ENCODE measurements at regions not wholly inside any gene's neighbourhood (a gene's known extent, or its start where the extent isn't known, plus 50 kb on each side); places are given as distances from the start of the nearest gene placed in this dataset.
"Not testable (repeated sequence)": the region's sequence is repeated elsewhere in the genome, so short reads cannot be mapped to it uniquely, and the experiment has no call there.

GRCh38 chr5:58308384-58308783 is 151.5 kb downstream of the PLK2 start:
- POLR2A ChIA-PET; H3K4me3 ChIP-seq (ENCODE audit: control insufficient read depth in 1 of 7, extremely low read depth in 1 of 7, insufficient read depth in 4 of 7, low read depth in 2 of 7, low read length in 6 of 7); DNase-seq; H3K27ac ChIP-seq (ENCODE audit: insufficient read depth in 1 of 2, low read depth in 1 of 2, low read length in 2 of 2, poor library complexity in 1 of 2, severe bottlenecking in 2 of 2); CTCF ChIA-PET; H3K27me3 ChIP-seq (replicated peaks in 2 of 5; ENCODE audit: control insufficient read depth in 4 of 5, insufficient read depth in 5 of 5, low read length in 4 of 5); H3K4me1 ChIP-seq (ENCODE audit: control extremely low read depth in 1 of 4, control insufficient read depth in 4 of 4, insufficient read depth in 4 of 4, low read length in 3 of 4); H3K9me3 ChIP-seq (ENCODE audit: control extremely low read depth in 1 of 5, control insufficient read depth in 4 of 5, insufficient read depth in 2 of 5, low read depth in 1 of 5, low read length in 4 of 5); H3K36me3 ChIP-seq (ENCODE audit: control insufficient read depth in 4 of 4, insufficient read depth in 4 of 4, low read length in 3 of 4): not testable (repeated sequence)
- WGBS (ENCODE audit: insufficient coverage) = no CpG with 5 or more reads among the region's 2 CpGs

GRCh38 chr5:58300346-58300895 is 159.5 kb downstream of the PLK2 start:
- ChIA-PET CTCF (no interaction called here), POLR2A (no interaction called here)

GRCh38 chr5:58299256-58299655 is 160.6 kb downstream of the PLK2 start:
- ChIA-PET CTCF (no interaction called here), POLR2A (no interaction called here)
- Histone ChIP-seq H3K27me3 (replicated peaks in 2 of 5; ENCODE audit: control insufficient read depth in 4 of 5, insufficient read depth in 5 of 5, low read length in 4 of 5) (no peaks in the 10 kb centered on the region), H3K4me1 (ENCODE audit: control extremely low read depth in 1 of 4, control insufficient read depth in 4 of 4, insufficient read depth in 4 of 4, low read length in 3 of 4) (peaks cover 0 to 16% (median 13%) of the 10 kb centered on the region in 4 experiments), H3K36me3 (ENCODE audit: control insufficient read depth in 4 of 4, insufficient read depth in 4 of 4, low read length in 3 of 4) (no peaks in the 10 kb centered on the region), H3K4me3 (ENCODE audit: control insufficient read depth in 1 of 7, extremely low read depth in 1 of 7, insufficient read depth in 4 of 7, low read depth in 2 of 7, low read length in 6 of 7) (no peak overlapping the region), H3K9me3 (ENCODE audit: control extremely low read depth in 1 of 5, control insufficient read depth in 4 of 5, insufficient read depth in 2 of 5, low read depth in 1 of 5, low read length in 4 of 5) (no peaks in the 10 kb centered on the region), H3K27ac (ENCODE audit: insufficient read depth in 1 of 2, low read depth in 1 of 2, low read length in 2 of 2, poor library complexity in 1 of 2, severe bottlenecking in 2 of 2) (no peak overlapping the region)
- DNase-seq = no peak

More at GRCh38 chr5:58300346-58300895, 159.5 kb downstream of the PLK2 start:
- H3K36me3 ChIP-seq (ENCODE audit: control insufficient read depth in 4 of 4, insufficient read depth in 4 of 4, low read length in 3 of 4) = no peaks in the 10 kb centered on the region
- H3K27ac ChIP-seq (ENCODE audit: insufficient read depth in 1 of 2, low read depth in 1 of 2, low read length in 2 of 2, poor library complexity in 1 of 2, severe bottlenecking in 2 of 2) = no peak overlapping the region
- H3K9me3 ChIP-seq (ENCODE audit: control extremely low read depth in 1 of 5, control insufficient read depth in 4 of 5, insufficient read depth in 2 of 5, low read depth in 1 of 5, low read length in 4 of 5) = no peaks in the 10 kb centered on the region
- no peaks in the 10 kb centered on the region for H3K27me3 ChIP-seq (replicated peaks in 2 of 5; ENCODE audit: control insufficient read depth in 4 of 5, insufficient read depth in 5 of 5, low read length in 4 of 5)
- no peak overlapping the region for H3K4me3 ChIP-seq (ENCODE audit: control insufficient read depth in 1 of 7, extremely low read depth in 1 of 7, insufficient read depth in 4 of 7, low read depth in 2 of 7, low read length in 6 of 7)
- no CpG with 5 or more reads among the region's 2 CpGs for WGBS (ENCODE audit: insufficient coverage)
- peaks cover 0 to 5% (median 4%) of the 10 kb centered on the region in 4 experiments for H3K4me1 ChIP-seq (ENCODE audit: control extremely low read depth in 1 of 4, control insufficient read depth in 4 of 4, insufficient read depth in 4 of 4, low read length in 3 of 4)
- peak in 1 of 3 donors; percentile 17 for DNase-seq

- H3K4me1 ChIP-seq (ENCODE audit: control extremely low read depth in 1 of 4, control insufficient read depth in 4 of 4, insufficient read depth in 4 of 4, low read length in 3 of 4) = peaks cover 0 to 16% (median 13%) of the 10 kb centered on the region in 4 experiments
- DNase-seq = peak; percentile 59 to 95 (median 89)
- peak overlapping the region; percentile 10 to 23 for H3K27ac ChIP-seq (ENCODE audit: insufficient read depth in 1 of 2, low read depth in 1 of 2, low read length in 2 of 2, poor library complexity in 1 of 2, severe bottlenecking in 2 of 2)
- no peaks in the 10 kb centered on the region for H3K27me3 ChIP-seq (replicated peaks in 2 of 5; ENCODE audit: control insufficient read depth in 4 of 5, insufficient read depth in 5 of 5, low read length in 4 of 5)
- H3K9me3 ChIP-seq (ENCODE audit: control extremely low read depth in 1 of 5, control insufficient read depth in 4 of 5, insufficient read depth in 2 of 5, low read depth in 1 of 5, low read length in 4 of 5) = no peaks in the 10 kb centered on the region
- WGBS (ENCODE audit: insufficient coverage) = no CpG with 5 or more reads among the region's 1 CpG
- no peaks in the 10 kb centered on the region for H3K36me3 ChIP-seq (ENCODE audit: control insufficient read depth in 4 of 4, insufficient read depth in 4 of 4, low read length in 3 of 4)
- ChIA-PET POLR2A (interaction anchor here (0.7 kb wide), 1 partner anchor 9 kb away, joined by 3 read pairs; no protein-coding TSS in a partner anchor), CTCF (interaction anchor here (1.3 to 2.2 kb wide), 2 partner anchors 10 to 18 kb away, joined by 3 to 6 read pairs; no protein-coding TSS in a partner anchor)
- no peak overlapping the region for H3K4me3 ChIP-seq (ENCODE audit: control insufficient read depth in 1 of 7, extremely low read depth in 1 of 7, insufficient read depth in 4 of 7, low read depth in 2 of 7, low read length in 6 of 7)
Observed at GRCh38 chr5:58294598-58295305, 165.1 kb downstream of the PLK2 start.

GRCh38 chr5:58288275-58288674 is 171.6 kb downstream of the PLK2 start:
- H3K4me1 ChIP-seq (ENCODE audit: control extremely low read depth in 1 of 4, control insufficient read depth in 4 of 4, insufficient read depth in 4 of 4, low read length in 3 of 4); H3K4me3 ChIP-seq (ENCODE audit: control insufficient read depth in 1 of 7, extremely low read depth in 1 of 7, insufficient read depth in 4 of 7, low read depth in 2 of 7, low read length in 6 of 7); H3K36me3 ChIP-seq (ENCODE audit: control insufficient read depth in 4 of 4, insufficient read depth in 4 of 4, low read length in 3 of 4); POLR2A ChIA-PET; CTCF ChIA-PET; H3K9me3 ChIP-seq (ENCODE audit: control extremely low read depth in 1 of 5, control insufficient read depth in 4 of 5, insufficient read depth in 2 of 5, low read depth in 1 of 5, low read length in 4 of 5); H3K27me3 ChIP-seq (replicated peaks in 2 of 5; ENCODE audit: control insufficient read depth in 4 of 5, insufficient read depth in 5 of 5, low read length in 4 of 5); H3K27ac ChIP-seq (ENCODE audit: insufficient read depth in 1 of 2, low read depth in 1 of 2, low read length in 2 of 2, poor library complexity in 1 of 2, severe bottlenecking in 2 of 2); DNase-seq: not testable (repeated sequence)
- 99% methylated on average over 9 of the region's 10 CpGs for WGBS (ENCODE audit: insufficient coverage)

GRCh38 chr5:58286741-58287140 is 173.1 kb downstream of the PLK2 start:
- Histone ChIP-seq H3K27me3 (replicated peaks in 2 of 5; ENCODE audit: control insufficient read depth in 4 of 5, insufficient read depth in 5 of 5, low read length in 4 of 5) (no peaks in the 10 kb centered on the region), H3K4me1 (ENCODE audit: control extremely low read depth in 1 of 4, control insufficient read depth in 4 of 4, insufficient read depth in 4 of 4, low read length in 3 of 4) (peaks cover 0 to 4% (median 1%) of the 10 kb centered on the region in 4 experiments), H3K36me3 (ENCODE audit: control insufficient read depth in 4 of 4, insufficient read depth in 4 of 4, low read length in 3 of 4) (no peaks in the 10 kb centered on the region), H3K4me3 (ENCODE audit: control insufficient read depth in 1 of 7, extremely low read depth in 1 of 7, insufficient read depth in 4 of 7, low read depth in 2 of 7, low read length in 6 of 7) (no peak overlapping the region), H3K9me3 (ENCODE audit: control extremely low read depth in 1 of 5, control insufficient read depth in 4 of 5, insufficient read depth in 2 of 5, low read depth in 1 of 5, low read length in 4 of 5) (peaks cover 0 to 1% (median 0%) of the 10 kb centered on the region in 5 experiments), H3K27ac (ENCODE audit: insufficient read depth in 1 of 2, low read depth in 1 of 2, low read length in 2 of 2, poor library complexity in 1 of 2, severe bottlenecking in 2 of 2) (no peak overlapping the region)
- ChIA-PET POLR2A (no interaction called here), CTCF (no interaction called here)
- DNase-seq = no peak
- WGBS (ENCODE audit: insufficient coverage) = no CpG with 5 or more reads among the region's 1 CpG

- peaks cover 0 to 1% (median 0%) of the 10 kb centered on the region in 5 experiments for H3K9me3 ChIP-seq (ENCODE audit: control extremely low read depth in 1 of 5, control insufficient read depth in 4 of 5, insufficient read depth in 2 of 5, low read depth in 1 of 5, low read length in 4 of 5)
- no peaks in the 10 kb centered on the region for H3K27me3 ChIP-seq (replicated peaks in 2 of 5; ENCODE audit: control insufficient read depth in 4 of 5, insufficient read depth in 5 of 5, low read length in 4 of 5)
- no peak overlapping the region for H3K4me3 ChIP-seq (ENCODE audit: control insufficient read depth in 1 of 7, extremely low read depth in 1 of 7, insufficient read depth in 4 of 7, low read depth in 2 of 7, low read length in 6 of 7)
- ChIA-PET CTCF (interaction anchor here (1.9 kb wide), 1 partner anchor 9 kb away, joined by 6 read pairs; no protein-coding TSS in a partner anchor), POLR2A (interaction anchor here (0.8 kb wide), 1 partner anchor 9 kb away, joined by 3 read pairs; no protein-coding TSS in a partner anchor)
- H3K4me1 ChIP-seq (ENCODE audit: control extremely low read depth in 1 of 4, control insufficient read depth in 4 of 4, insufficient read depth in 4 of 4, low read length in 3 of 4) = peaks cover 0 to 4% (median 1%) of the 10 kb centered on the region in 4 experiments
- DNase-seq = no peak
- H3K27ac ChIP-seq (ENCODE audit: insufficient read depth in 1 of 2, low read depth in 1 of 2, low read length in 2 of 2, poor library complexity in 1 of 2, severe bottlenecking in 2 of 2) = no peak overlapping the region
- no peaks in the 10 kb centered on the region for H3K36me3 ChIP-seq (ENCODE audit: control insufficient read depth in 4 of 4, insufficient read depth in 4 of 4, low read length in 3 of 4)
- 100% methylated on average over 1 of the region's 2 CpGs for WGBS (ENCODE audit: insufficient coverage)
Observed at GRCh38 chr5:58285900-58286299, 174.0 kb downstream of the PLK2 start.

Measured in common myeloid progenitor, CD34-positive (primary cell).